ENCODE measurements at regions not wholly inside any gene's neighbourhood (a gene's known extent, or its start where the extent isn't known, plus 50 kb on each side); places are given as distances from the start of the nearest gene placed in this dataset.
"Not testable (repeated sequence)": the region's sequence is repeated elsewhere in the genome, so short reads cannot be mapped to it uniquely, and the experiment has no call there.

DNA sequence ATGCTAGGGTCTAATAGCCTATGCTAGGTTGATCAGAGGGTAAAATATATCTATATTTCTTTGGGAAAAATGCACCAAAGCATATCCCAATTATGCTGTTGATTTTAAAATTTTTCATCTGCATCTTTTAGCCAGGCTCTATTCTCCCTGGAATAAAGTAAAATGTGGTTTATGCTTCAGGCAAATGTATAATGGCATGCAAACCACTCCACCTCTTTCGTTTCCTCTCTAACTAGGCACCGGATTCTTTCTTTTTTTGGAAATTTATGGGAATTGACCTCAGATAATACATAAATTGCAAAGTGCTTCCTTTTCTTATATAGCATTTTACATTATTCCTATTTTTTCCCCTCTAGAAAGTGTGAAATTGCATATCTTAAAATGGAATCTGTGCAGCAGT, 386.5 kb downstream of the OLFM4 start:
- Histone ChIP-seq H3K4me3 (ENCODE audit: low read depth, low read length) (no peak overlapping the region), H3K9ac (ENCODE audit: low read depth, low read length) (no peak overlapping the region), H3K9me3 (ENCODE audit: control insufficient read depth, insufficient read depth, low read length) (no peaks in the 10 kb centered on the region), H3K27me3 (ENCODE audit: control insufficient read depth, insufficient read depth, low read length) (no peaks in the 10 kb centered on the region), H3K4me1 (ENCODE audit: control insufficient read depth, insufficient read depth, low read length) (no peaks in the 10 kb centered on the region), H3K36me3 (ENCODE audit: control insufficient read depth, insufficient read depth, low read length) (no peaks in the 10 kb centered on the region)

GRCh38 chr13:53417601-53418000, 389.0 kb downstream of the OLFM4 start:
- H3K9me3 ChIP-seq (ENCODE audit: control insufficient read depth, insufficient read depth, low read length), result no peaks in the 10 kb centered on the region
- H3K27me3 ChIP-seq (ENCODE audit: control insufficient read depth, insufficient read depth, low read length), result no peaks in the 10 kb centered on the region
- H3K4me1 ChIP-seq (ENCODE audit: control insufficient read depth, insufficient read depth, low read length), result no peaks in the 10 kb centered on the region
- no peak overlapping the region for H3K9ac ChIP-seq (ENCODE audit: low read depth, low read length)
- H3K36me3 ChIP-seq (ENCODE audit: control insufficient read depth, insufficient read depth, low read length), result no peaks in the 10 kb centered on the region
- H3K4me3 ChIP-seq (ENCODE audit: low read depth, low read length), result no peak overlapping the region

- Histone ChIP-seq H3K4me3 (ENCODE audit: low read depth, low read length) (no peak overlapping the region), H3K9ac (ENCODE audit: low read depth, low read length) (no peak overlapping the region), H3K27me3 (ENCODE audit: control insufficient read depth, insufficient read depth, low read length) (no peaks in the 10 kb centered on the region), H3K9me3 (ENCODE audit: control insufficient read depth, insufficient read depth, low read length) (no peaks in the 10 kb centered on the region), H3K36me3 (ENCODE audit: control insufficient read depth, insufficient read depth, low read length) (no peaks in the 10 kb centered on the region), H3K4me1 (ENCODE audit: control insufficient read depth, insufficient read depth, low read length) (no peaks in the 10 kb centered on the region)
Measured at GRCh38 chr13:53422415-53422814, 393.8 kb downstream of the OLFM4 start.

GRCh38 chr13:53436396-53436795, 407.8 kb downstream of the OLFM4 start:
- H3K27me3 ChIP-seq (ENCODE audit: control insufficient read depth, insufficient read depth, low read length), result no peaks in the 10 kb centered on the region
- no peak overlapping the region for H3K4me3 ChIP-seq (ENCODE audit: low read depth, low read length)
- no peak overlapping the region for H3K9ac ChIP-seq (ENCODE audit: low read depth, low read length)
- no peaks in the 10 kb centered on the region for H3K36me3 ChIP-seq (ENCODE audit: control insufficient read depth, insufficient read depth, low read length)
- H3K9me3 ChIP-seq (ENCODE audit: control insufficient read depth, insufficient read depth, low read length), result no peaks in the 10 kb centered on the region
- no peaks in the 10 kb centered on the region for H3K4me1 ChIP-seq (ENCODE audit: control insufficient read depth, insufficient read depth, low read length)

DNA sequence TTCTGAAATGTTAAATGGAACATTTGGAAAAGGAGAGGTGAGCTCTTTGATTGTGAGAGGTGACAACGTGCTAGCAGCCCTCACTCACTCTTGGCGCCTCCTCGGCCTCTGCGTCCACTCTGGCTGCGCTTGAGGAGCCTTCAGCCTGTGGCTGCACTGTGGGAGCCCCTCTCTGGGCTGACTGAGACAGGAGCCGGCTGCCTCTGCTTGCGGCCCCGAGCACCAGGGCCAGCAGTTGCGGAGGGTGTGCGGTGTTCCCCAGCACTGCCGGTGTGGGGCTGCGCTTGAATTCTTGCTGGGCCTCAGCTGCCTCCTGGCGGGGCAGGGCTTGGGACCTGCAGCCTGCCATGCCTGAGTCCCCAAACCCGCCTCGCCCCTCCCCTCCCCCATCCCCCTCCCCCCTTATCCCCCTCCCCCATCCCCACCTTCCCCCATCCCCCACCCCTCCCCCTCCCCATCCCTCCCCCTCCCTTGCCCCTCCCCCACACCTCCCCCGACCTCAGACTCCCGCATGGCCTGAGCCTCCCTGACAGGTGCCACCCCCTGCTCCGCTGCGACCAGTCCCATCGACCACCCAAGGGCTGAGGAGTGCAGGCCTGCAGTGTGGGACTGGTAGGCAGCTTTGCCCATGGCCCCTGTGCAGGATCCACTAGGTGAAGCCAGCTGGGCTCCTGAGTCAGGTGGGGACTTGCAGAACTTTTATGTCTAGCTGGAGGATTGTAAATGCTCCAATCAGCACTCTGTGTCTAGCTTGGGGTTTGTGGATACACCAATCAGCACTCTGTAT, 411.0 kb downstream of the OLFM4 start:
- Histone ChIP-seq H3K4me1 (ENCODE audit: control insufficient read depth, insufficient read depth, low read length) (no peaks in the 10 kb centered on the region), H3K4me3 (ENCODE audit: low read depth, low read length) (no peak overlapping the region), H3K36me3 (ENCODE audit: control insufficient read depth, insufficient read depth, low read length) (no peaks in the 10 kb centered on the region), H3K27me3 (ENCODE audit: control insufficient read depth, insufficient read depth, low read length) (no peaks in the 10 kb centered on the region), H3K9ac (ENCODE audit: low read depth, low read length) (no peak overlapping the region), H3K9me3 (ENCODE audit: control insufficient read depth, insufficient read depth, low read length) (no peaks in the 10 kb centered on the region)

DNA sequence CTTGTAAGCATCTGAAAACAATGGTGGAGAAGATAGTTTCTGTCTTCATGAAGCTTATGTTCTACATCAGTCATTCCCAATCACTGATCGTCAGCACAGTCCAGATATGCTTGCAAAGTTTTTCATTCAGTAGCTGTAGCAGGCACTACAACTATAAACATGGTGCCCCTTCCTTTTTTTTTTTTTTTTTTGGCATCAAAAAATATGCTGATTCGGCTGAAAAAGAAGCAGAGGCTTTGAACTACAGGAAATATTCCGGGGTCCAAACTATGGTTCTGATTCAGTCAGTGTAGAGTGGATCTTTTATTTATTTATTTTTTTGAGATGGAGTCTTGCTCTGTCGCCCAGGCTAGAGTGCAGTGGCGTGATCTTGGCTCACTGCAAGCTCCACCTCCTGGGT, 414.4 kb downstream of the OLFM4 start:
- no peak overlapping the region for H3K4me3 ChIP-seq (ENCODE audit: low read depth, low read length)
- H3K36me3 ChIP-seq (ENCODE audit: control insufficient read depth, insufficient read depth, low read length), result no peaks in the 10 kb centered on the region
- no peaks in the 10 kb centered on the region for H3K27me3 ChIP-seq (ENCODE audit: control insufficient read depth, insufficient read depth, low read length)
- no peaks in the 10 kb centered on the region for H3K9me3 ChIP-seq (ENCODE audit: control insufficient read depth, insufficient read depth, low read length)
- no peak overlapping the region for H3K9ac ChIP-seq (ENCODE audit: low read depth, low read length)
- H3K4me1 ChIP-seq (ENCODE audit: control insufficient read depth, insufficient read depth, low read length), result no peaks in the 10 kb centered on the region

DNA sequence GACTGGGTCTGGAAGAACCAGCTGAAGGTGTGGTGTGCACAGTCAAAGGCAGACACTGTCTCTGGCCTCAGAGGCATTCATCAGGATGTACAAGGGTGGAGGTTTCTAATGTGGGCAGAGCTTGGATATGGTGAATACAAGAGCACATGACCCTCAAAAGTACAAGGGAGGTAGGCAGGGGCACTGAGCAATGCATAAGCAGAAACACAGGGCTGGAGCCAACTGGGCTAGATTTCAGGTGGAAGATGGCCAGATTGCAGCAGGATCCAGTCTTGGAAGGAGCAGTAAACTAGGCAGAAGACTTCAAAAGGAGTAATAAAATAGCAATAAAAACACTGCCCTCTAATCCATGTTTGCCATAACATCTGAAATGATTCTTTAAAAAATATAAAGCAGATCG, 417.1 kb downstream of the OLFM4 start:
- Histone ChIP-seq H3K9ac (ENCODE audit: low read depth, low read length) (no peak overlapping the region), H3K27me3 (ENCODE audit: control insufficient read depth, insufficient read depth, low read length) (no peaks in the 10 kb centered on the region), H3K36me3 (ENCODE audit: control insufficient read depth, insufficient read depth, low read length) (no peaks in the 10 kb centered on the region), H3K9me3 (ENCODE audit: control insufficient read depth, insufficient read depth, low read length) (no peaks in the 10 kb centered on the region), H3K4me3 (ENCODE audit: low read depth, low read length) (no peak overlapping the region), H3K4me1 (ENCODE audit: control insufficient read depth, insufficient read depth, low read length) (no peaks in the 10 kb centered on the region)

DNA sequence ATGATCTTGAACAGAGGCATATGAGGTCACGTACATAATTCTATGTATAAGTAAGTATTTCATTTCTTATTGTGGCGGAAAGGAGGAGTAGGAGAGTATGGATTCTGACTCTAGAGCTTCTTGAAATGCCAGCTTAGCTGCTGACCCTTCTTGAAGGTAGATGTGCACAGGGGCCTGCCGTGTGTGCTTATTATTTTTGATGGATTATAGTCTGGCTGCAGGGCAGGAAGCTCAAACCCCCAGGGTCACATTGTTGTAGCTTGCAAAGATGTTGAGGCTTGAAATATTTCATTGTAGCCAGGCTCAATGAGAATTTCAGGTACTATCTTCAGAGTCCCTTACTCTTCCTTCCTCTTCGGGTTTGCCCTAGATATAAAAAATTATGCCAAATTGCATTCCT, 418.8 kb downstream of the OLFM4 start:
- Histone ChIP-seq H3K27me3 (ENCODE audit: control insufficient read depth, insufficient read depth, low read length) (no peaks in the 10 kb centered on the region), H3K4me1 (ENCODE audit: control insufficient read depth, insufficient read depth, low read length) (no peaks in the 10 kb centered on the region), H3K4me3 (ENCODE audit: low read depth, low read length) (no peak overlapping the region), H3K36me3 (ENCODE audit: control insufficient read depth, insufficient read depth, low read length) (no peaks in the 10 kb centered on the region), H3K9me3 (ENCODE audit: control insufficient read depth, insufficient read depth, low read length) (no peaks in the 10 kb centered on the region), H3K9ac (ENCODE audit: low read depth, low read length) (no peak overlapping the region)

- Histone ChIP-seq H3K36me3 (ENCODE audit: control insufficient read depth, insufficient read depth, low read length) (no peaks in the 10 kb centered on the region), H3K4me1 (ENCODE audit: control insufficient read depth, insufficient read depth, low read length) (no peaks in the 10 kb centered on the region), H3K27me3 (ENCODE audit: control insufficient read depth, insufficient read depth, low read length) (no peaks in the 10 kb centered on the region), H3K9ac (ENCODE audit: low read depth, low read length) (no peak overlapping the region), H3K4me3 (ENCODE audit: low read depth, low read length) (no peak overlapping the region), H3K9me3 (ENCODE audit: control insufficient read depth, insufficient read depth, low read length) (no peaks in the 10 kb centered on the region)
Measured at GRCh38 chr13:53447863-53448262, 419.2 kb downstream of the OLFM4 start.

GRCh38 chr13:53452263-53452808, 423.7 kb downstream of the OLFM4 start:
- H3K27me3 ChIP-seq (ENCODE audit: control insufficient read depth, insufficient read depth, low read length); H3K9ac ChIP-seq (ENCODE audit: low read depth, low read length); H3K4me1 ChIP-seq (ENCODE audit: control insufficient read depth, insufficient read depth, low read length); H3K36me3 ChIP-seq (ENCODE audit: control insufficient read depth, insufficient read depth, low read length); H3K4me3 ChIP-seq (ENCODE audit: low read depth, low read length); H3K9me3 ChIP-seq (ENCODE audit: control insufficient read depth, insufficient read depth, low read length): not testable (repeated sequence)

DNA sequence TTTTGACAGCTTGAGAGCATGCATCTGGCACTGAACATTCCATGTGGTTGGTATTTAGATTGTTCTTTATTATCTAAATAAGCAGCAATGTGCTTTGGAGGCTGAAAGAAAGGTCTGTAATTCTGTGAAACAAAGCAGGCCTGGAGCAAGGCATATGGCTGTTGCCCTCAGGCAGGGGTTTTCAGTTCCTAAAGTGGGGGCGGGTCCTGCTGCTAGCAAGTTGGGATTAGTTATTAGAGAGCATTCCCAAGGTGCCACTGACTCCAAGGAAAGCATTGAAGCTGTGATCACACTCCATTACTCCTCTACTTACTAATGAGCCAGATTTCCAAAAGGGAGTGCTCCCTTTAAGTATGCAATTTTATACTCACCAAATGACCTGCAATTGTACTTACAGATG, 432.2 kb downstream of the OLFM4 start:
- Histone ChIP-seq H3K4me3 (ENCODE audit: low read depth, low read length) (no peak overlapping the region), H3K27me3 (ENCODE audit: control insufficient read depth, insufficient read depth, low read length) (no peaks in the 10 kb centered on the region), H3K9me3 (ENCODE audit: control insufficient read depth, insufficient read depth, low read length) (no peaks in the 10 kb centered on the region), H3K36me3 (ENCODE audit: control insufficient read depth, insufficient read depth, low read length) (no peaks in the 10 kb centered on the region), H3K9ac (ENCODE audit: low read depth, low read length) (no peak overlapping the region), H3K4me1 (ENCODE audit: control insufficient read depth, insufficient read depth, low read length) (no peaks in the 10 kb centered on the region)

- H3K9ac ChIP-seq (ENCODE audit: low read depth, low read length), result no peak overlapping the region
- no peak overlapping the region for H3K4me3 ChIP-seq (ENCODE audit: low read depth, low read length)
- no peaks in the 10 kb centered on the region for H3K36me3 ChIP-seq (ENCODE audit: control insufficient read depth, insufficient read depth, low read length)
- no peaks in the 10 kb centered on the region for H3K9me3 ChIP-seq (ENCODE audit: control insufficient read depth, insufficient read depth, low read length)
- no peaks in the 10 kb centered on the region for H3K27me3 ChIP-seq (ENCODE audit: control insufficient read depth, insufficient read depth, low read length)
- H3K4me1 ChIP-seq (ENCODE audit: control insufficient read depth, insufficient read depth, low read length), result no peaks in the 10 kb centered on the region
Measured at GRCh38 chr13:53463106-53463505, 434.5 kb downstream of the OLFM4 start.
